ENCODE measurements at regions not wholly inside any gene's neighbourhood (a gene's known extent, or its start where the extent isn't known, plus 50 kb on each side); places are given as distances from the start of the nearest gene placed in this dataset.

- H3K4me3 ChIP-seq (ENCODE audit: low read length in 2 of 2), result no peak overlapping the region
- H3K27me3 ChIP-seq (ENCODE audit: control insufficient read depth in 1 of 2, insufficient read depth in 2 of 2, low read length in 1 of 2), result peaks cover 0 to 2% of the 10 kb centered on the region in 2 donors
- peaks cover 4% of the 10 kb centered on the region for H3K9me3 ChIP-seq (ENCODE audit: control insufficient read depth, low read length)
- H3K4me1 ChIP-seq (ENCODE audit: control insufficient read depth in 1 of 2, insufficient read depth in 2 of 2, low read length in 2 of 2), result no peaks in the 10 kb centered on the region
- intact Hi-C loops (cut with DNase I), result no loop called here
- 41 to 46% methylated on average over 8 of the region's 8 CpGs for WGBS, 2 donors
- ATAC-seq (ENCODE audit: low FRiP score) (no peak), DNase-seq (peak in 1 of 2 donors; percentile 46)
- H3K27ac ChIP-seq (ENCODE audit: low read depth in 1 of 2, low read length in 2 of 2), result no peak overlapping the region
- H3K36me3 ChIP-seq (ENCODE audit: control insufficient read depth in 1 of 2, insufficient read depth in 2 of 2, low read length in 1 of 2), result no peaks in the 10 kb centered on the region
Observed at GRCh38 chr19:5392486-5392885, 51.9 kb upstream of the PTPRS start.

GRCh38 chr19:5393088-5393487 is 52.5 kb upstream of the PTPRS start:
- no peak overlapping the region for H3K27ac ChIP-seq (ENCODE audit: low read depth in 1 of 2, low read length in 2 of 2)
- no peak overlapping the region for H3K4me3 ChIP-seq (ENCODE audit: low read length in 2 of 2)
- peaks cover 0 to 2% of the 10 kb centered on the region in 2 donors for H3K27me3 ChIP-seq (ENCODE audit: control insufficient read depth in 1 of 2, insufficient read depth in 2 of 2, low read length in 1 of 2)
- 73 to 79% methylated on average over 6 of the region's 6 CpGs for WGBS, 2 donors
- H3K4me1 ChIP-seq (ENCODE audit: control insufficient read depth in 1 of 2, insufficient read depth in 2 of 2, low read length in 2 of 2), result no peaks in the 10 kb centered on the region
- no peak for DNase-seq
- no peak for ATAC-seq (ENCODE audit: low FRiP score)
- intact Hi-C loops (cut with DNase I), result no loop called here
- no peaks in the 10 kb centered on the region for H3K36me3 ChIP-seq (ENCODE audit: control insufficient read depth in 1 of 2, insufficient read depth in 2 of 2, low read length in 1 of 2)
- H3K9me3 ChIP-seq (ENCODE audit: control insufficient read depth, low read length), result peaks cover 3% of the 10 kb centered on the region

GRCh38 chr19:5394551-5395505 is 54.2 kb upstream of the PTPRS start:
- H3K27me3 ChIP-seq (ENCODE audit: control insufficient read depth in 1 of 2, insufficient read depth in 2 of 2, low read length in 1 of 2), result peaks cover 0 to 2% of the 10 kb centered on the region in 2 donors
- H3K4me3 ChIP-seq (ENCODE audit: low read length in 2 of 2), result no peak overlapping the region
- H3K9me3 ChIP-seq (ENCODE audit: control insufficient read depth, low read length), result no peaks in the 10 kb centered on the region
- intact Hi-C loops (cut with DNase I), result no loop called here
- no peak for ATAC-seq (ENCODE audit: low FRiP score)
- H3K27ac ChIP-seq (ENCODE audit: low read depth in 1 of 2, low read length in 2 of 2), result no peak overlapping the region
- peak in 1 of 2 donors; percentile 6 for DNase-seq
- no peaks in the 10 kb centered on the region for H3K4me1 ChIP-seq (ENCODE audit: control insufficient read depth in 1 of 2, insufficient read depth in 2 of 2, low read length in 2 of 2)
- 8 to 11% methylated on average over 43 of the region's 43 CpGs for WGBS, 2 donors
- no peaks in the 10 kb centered on the region for H3K36me3 ChIP-seq (ENCODE audit: control insufficient read depth in 1 of 2, insufficient read depth in 2 of 2, low read length in 1 of 2)

GRCh38 chr19:5395556-5395955 is 54.9 kb upstream of the PTPRS start:
- Histone ChIP-seq H3K4me1 (ENCODE audit: control insufficient read depth in 1 of 2, insufficient read depth in 2 of 2, low read length in 2 of 2) (no peaks in the 10 kb centered on the region), H3K27me3 (ENCODE audit: control insufficient read depth in 1 of 2, insufficient read depth in 2 of 2, low read length in 1 of 2) (peaks cover 1 to 2% of the 10 kb centered on the region in 2 donors), H3K9me3 (ENCODE audit: control insufficient read depth, low read length) (no peaks in the 10 kb centered on the region), H3K4me3 (ENCODE audit: low read length in 2 of 2) (no peak overlapping the region), H3K36me3 (ENCODE audit: control insufficient read depth in 1 of 2, insufficient read depth in 2 of 2, low read length in 1 of 2) (no peaks in the 10 kb centered on the region), H3K27ac (ENCODE audit: low read depth in 1 of 2, low read length in 2 of 2) (no peak overlapping the region)
- WGBS, 2 donors, result 13 to 19% methylated on average over 11 of the region's 11 CpGs
- ATAC-seq (ENCODE audit: low FRiP score) (no peak), DNase-seq (no peak)
- intact Hi-C loops (cut with DNase I), result no loop called here

- H3K27me3 ChIP-seq (ENCODE audit: control insufficient read depth in 1 of 2, insufficient read depth in 2 of 2, low read length in 1 of 2), result peaks cover 1 to 2% of the 10 kb centered on the region in 2 donors
- ATAC-seq (ENCODE audit: low FRiP score) (no peak), DNase-seq (no peak)
- no peaks in the 10 kb centered on the region for H3K36me3 ChIP-seq (ENCODE audit: control insufficient read depth in 1 of 2, insufficient read depth in 2 of 2, low read length in 1 of 2)
- H3K27ac ChIP-seq (ENCODE audit: low read depth in 1 of 2, low read length in 2 of 2), result no peak overlapping the region
- no peak overlapping the region for H3K4me3 ChIP-seq (ENCODE audit: low read length in 2 of 2)
- H3K4me1 ChIP-seq (ENCODE audit: control insufficient read depth in 1 of 2, insufficient read depth in 2 of 2, low read length in 2 of 2), result no peaks in the 10 kb centered on the region
- WGBS, 2 donors, result 11 to 12% methylated on average over 12 of the region's 12 CpGs
- intact Hi-C loops (cut with DNase I), result no loop called here
- H3K9me3 ChIP-seq (ENCODE audit: control insufficient read depth, low read length), result no peaks in the 10 kb centered on the region
Observed at GRCh38 chr19:5396096-5396939, 55.7 kb upstream of the PTPRS start.

- peaks cover 1 to 2% of the 10 kb centered on the region in 2 donors for H3K27me3 ChIP-seq (ENCODE audit: control insufficient read depth in 1 of 2, insufficient read depth in 2 of 2, low read length in 1 of 2)
- H3K27ac ChIP-seq (ENCODE audit: low read depth in 1 of 2, low read length in 2 of 2), result no peak overlapping the region
- no peaks in the 10 kb centered on the region for H3K36me3 ChIP-seq (ENCODE audit: control insufficient read depth in 1 of 2, insufficient read depth in 2 of 2, low read length in 1 of 2)
- ATAC-seq (ENCODE audit: low FRiP score) (no peak), DNase-seq (no peak)
- no peak overlapping the region for H3K4me3 ChIP-seq (ENCODE audit: low read length in 2 of 2)
- intact Hi-C loops (cut with DNase I), result no loop called here
- H3K4me1 ChIP-seq (ENCODE audit: control insufficient read depth in 1 of 2, insufficient read depth in 2 of 2, low read length in 2 of 2), result no peaks in the 10 kb centered on the region
- no peaks in the 10 kb centered on the region for H3K9me3 ChIP-seq (ENCODE audit: control insufficient read depth, low read length)
- 69% methylated on average over 3 of the region's 3 CpGs for WGBS, 2 donors
Observed at GRCh38 chr19:5396963-5397362, 56.4 kb upstream of the PTPRS start.

- Histone ChIP-seq H3K9me3 (ENCODE audit: control insufficient read depth, low read length) (no peaks in the 10 kb centered on the region), H3K4me1 (ENCODE audit: control insufficient read depth in 1 of 2, insufficient read depth in 2 of 2, low read length in 2 of 2) (no peaks in the 10 kb centered on the region), H3K4me3 (ENCODE audit: low read length in 2 of 2) (no peak overlapping the region), H3K27me3 (ENCODE audit: control insufficient read depth in 1 of 2, insufficient read depth in 2 of 2, low read length in 1 of 2) (peaks cover 1 to 2% of the 10 kb centered on the region in 2 donors), H3K36me3 (ENCODE audit: control insufficient read depth in 1 of 2, insufficient read depth in 2 of 2, low read length in 1 of 2) (no peaks in the 10 kb centered on the region), H3K27ac (ENCODE audit: low read depth in 1 of 2, low read length in 2 of 2) (no peak overlapping the region)
- WGBS, 2 donors, result 10 to 11% methylated on average over 18 of the region's 18 CpGs
- DNase-seq, result no peak
- ATAC-seq (ENCODE audit: low FRiP score), result no peak
- intact Hi-C loops (cut with DNase I), result no loop called here
Observed at GRCh38 chr19:5397804-5398692, 57.2 kb upstream of the ZNRF4 start.

- Histone ChIP-seq H3K9me3 (ENCODE audit: control insufficient read depth, low read length) (no peaks in the 10 kb centered on the region), H3K36me3 (ENCODE audit: control insufficient read depth in 1 of 2, insufficient read depth in 2 of 2, low read length in 1 of 2) (no peaks in the 10 kb centered on the region), H3K27ac (ENCODE audit: low read depth in 1 of 2, low read length in 2 of 2) (no peak overlapping the region), H3K4me3 (ENCODE audit: low read length in 2 of 2) (no peak overlapping the region), H3K27me3 (ENCODE audit: control insufficient read depth in 1 of 2, insufficient read depth in 2 of 2, low read length in 1 of 2) (peaks cover 1 to 2% of the 10 kb centered on the region in 2 donors), H3K4me1 (ENCODE audit: control insufficient read depth in 1 of 2, insufficient read depth in 2 of 2, low read length in 2 of 2) (no peaks in the 10 kb centered on the region)
- DNase-seq (no peak), ATAC-seq (ENCODE audit: low FRiP score) (no peak)
- WGBS, 2 donors, result 74 to 83% methylated on average over 3 of the region's 3 CpGs
- intact Hi-C loops (cut with DNase I), result no loop called here
Observed at GRCh38 chr19:5398693-5399057, 56.5 kb upstream of the ZNRF4 start.
